Adrenal gland (tissue), 5 donors: ENCODE measurements at regions not wholly inside any gene's neighbourhood (a gene's known extent, or its start where the extent isn't known, plus 50 kb on each side); places are given as distances from the start of the nearest gene placed in this dataset.

Experiments
- CTCF ChIP-seq, 6 experiments: fragments of 450-650 bp in 4 of 6; fragments of 200-600 bp in 2 of 6; sonication (generic) in 1 of 6; IDR thresholded peaks; 1 replicate in 5 of 6; 2 replicates in 1 of 6; pipeline versions ENCODE4 v1.5.1 to v1.8.0; 2016 to 2021; ENCODE audit warnings: antibody characterized with exemption in 6 of 6, mild to moderate bottlenecking in 2 of 6, moderate library complexity in 1 of 6
- POLR2A ChIP-seq, 2 donors: fragments of 450-650 bp; IDR thresholded peaks; one replicate each; pipeline ENCODE4 v1.6.1; 2017; ENCODE audit warnings: antibody characterized with exemption in 2 of 2, mild to moderate bottlenecking in 2 of 2, moderate library complexity in 1 of 2
- donor health status: DM: no; HTN: no; CAD: no.

GRCh38 chr18:10042492-10042891 lies 128.7 kb downstream of the VAPA start:
- no peak for TF ChIP-seq CTCF (IDR thresholded peaks at IDR 0.05)
- TF ChIP-seq POLR2A (IDR thresholded peaks at IDR 0.05): no peak
